GM19240 (cell line): ENCODE measurements at regions not wholly inside any gene's neighbourhood (a gene's known extent, or its start where the extent isn't known, plus 50 kb on each side); places are given as distances from the start of the nearest gene placed in this dataset.

Experiments
- DNase-seq: peaks from one replicate; pipeline ENCODE4 v3.0.0; 2011; ENCODE audit warnings: low spot score; ENCODE audit not compliant: insufficient read length

GRCh38 chr1:162966613-162967012, 102.5 kb upstream of the RGS4 start:
- DNase-seq, result no peak

GRCh38 chr1:162964901-162965300, 103.9 kb upstream of the CCDC190 start:
- no peak for DNase-seq

- no peak for DNase-seq
Measured at GRCh38 chr1:162956922-162957321, 95.9 kb upstream of the CCDC190 start.

GRCh38 chr1:162954824-162955223, 93.8 kb upstream of the CCDC190 start:
- no peak for DNase-seq

DNA sequence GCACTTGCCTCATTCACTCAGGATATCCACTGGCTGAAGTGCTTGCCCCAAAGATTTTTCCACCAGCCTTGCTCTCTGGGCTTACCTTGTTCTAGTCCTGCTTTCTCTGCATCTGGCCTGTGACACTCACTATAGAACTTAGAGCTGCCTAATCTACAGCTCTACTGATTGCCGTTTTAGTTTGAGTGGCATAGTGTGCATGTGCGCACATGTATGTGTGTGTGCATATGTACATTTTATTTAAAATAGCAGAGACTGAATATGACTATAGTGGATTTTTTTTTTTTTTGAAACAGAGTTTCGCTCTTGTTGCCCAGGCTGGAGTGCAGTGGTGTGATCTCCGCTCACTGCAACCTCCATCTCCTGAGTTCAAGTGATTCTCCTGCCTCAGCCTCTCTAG, 92.0 kb upstream of the CCDC190 start:
- DNase-seq, result no peak

DNA sequence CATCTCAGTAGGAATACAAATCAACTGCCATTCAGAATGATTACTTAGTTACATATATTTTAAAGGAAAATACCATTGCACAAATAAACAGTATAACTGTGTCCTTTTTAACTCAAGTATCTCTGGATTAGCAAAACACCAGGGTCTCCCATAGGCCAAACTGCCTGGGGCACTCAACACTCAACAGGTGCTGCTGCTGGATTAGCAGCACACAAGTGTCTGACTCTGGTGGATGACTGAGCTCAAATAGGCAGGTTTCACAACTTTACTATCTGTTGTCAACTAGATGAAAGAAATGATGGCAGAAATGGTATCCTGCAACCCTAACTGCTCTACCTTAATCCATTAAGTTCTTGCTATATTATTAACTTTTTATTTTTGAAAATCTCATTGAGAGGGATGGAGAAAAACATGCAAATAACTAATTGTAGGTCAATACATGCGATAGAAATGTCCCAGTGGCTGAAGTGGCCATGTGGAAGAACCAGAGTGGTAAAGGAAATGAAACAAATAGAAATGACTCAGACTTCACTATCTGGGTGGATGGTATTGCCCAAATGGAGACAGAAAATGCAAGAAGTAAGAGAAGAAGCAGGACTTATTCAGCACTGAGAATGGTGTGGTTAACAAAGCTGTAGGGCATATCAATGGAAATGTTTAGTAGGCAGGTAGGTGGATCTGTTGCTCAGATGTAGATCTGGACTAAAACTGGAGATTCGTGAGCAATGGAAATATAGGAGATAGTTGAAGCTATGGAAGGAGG, 90.8 kb upstream of the CCDC190 start:
- peak; percentile 5 for DNase-seq

GRCh38 chr1:162950187-162950586, 89.2 kb upstream of the CCDC190 start:
- no peak for DNase-seq

DNA sequence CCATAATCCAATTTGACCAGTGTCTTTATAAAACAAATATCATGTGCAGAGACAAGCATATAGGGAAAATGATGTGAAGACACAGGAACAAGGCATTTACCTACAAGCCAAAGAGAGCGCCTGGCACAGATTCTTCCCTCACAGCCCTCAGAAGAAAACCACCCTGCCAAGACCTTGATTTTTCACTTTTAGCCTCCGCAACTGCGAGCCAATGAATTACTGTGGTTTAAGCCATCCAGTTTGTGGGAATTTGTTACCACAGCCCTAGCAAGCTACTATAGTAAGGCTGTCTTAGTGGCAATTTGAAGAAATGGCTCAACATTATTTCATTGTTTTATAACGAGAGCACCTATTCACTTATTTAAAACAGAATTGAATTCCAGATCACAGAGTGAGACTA, 85.7 kb upstream of the CCDC190 start:
- DNase-seq, result no peak

DNA sequence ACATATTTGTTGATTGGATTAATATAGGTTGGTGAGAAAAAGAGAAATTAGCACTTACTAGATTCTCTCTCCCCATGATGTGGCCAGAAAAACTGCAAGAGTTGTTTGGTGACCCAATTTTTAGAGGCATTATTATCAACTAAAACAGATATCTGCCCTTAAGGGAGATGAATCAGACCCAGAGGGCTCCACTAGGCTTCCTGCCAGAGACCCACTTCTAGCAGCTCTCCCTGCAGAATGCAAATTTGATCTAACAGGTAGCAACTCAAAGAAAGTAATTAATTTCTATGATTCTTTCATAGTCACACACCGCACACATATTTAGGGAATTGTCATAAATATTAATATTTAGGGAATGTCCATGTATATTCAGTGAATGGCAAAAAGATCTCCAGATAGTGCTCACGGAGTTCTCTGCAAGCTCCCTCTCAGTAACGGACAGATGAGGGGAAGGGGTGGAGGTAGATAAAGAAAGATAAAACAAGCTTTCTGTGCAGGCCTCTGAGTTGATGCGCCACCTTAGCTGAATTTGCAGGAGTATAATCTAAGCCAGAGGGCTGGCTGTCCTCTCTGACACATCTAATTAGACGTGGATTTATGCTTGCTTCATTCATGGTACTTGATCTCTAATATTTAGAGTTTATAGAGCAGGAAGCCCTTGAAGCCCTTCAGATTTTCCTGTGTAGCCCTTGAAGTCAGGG, 84.1 kb upstream of the CCDC190 start:
- DNase-seq, result no peak

DNA sequence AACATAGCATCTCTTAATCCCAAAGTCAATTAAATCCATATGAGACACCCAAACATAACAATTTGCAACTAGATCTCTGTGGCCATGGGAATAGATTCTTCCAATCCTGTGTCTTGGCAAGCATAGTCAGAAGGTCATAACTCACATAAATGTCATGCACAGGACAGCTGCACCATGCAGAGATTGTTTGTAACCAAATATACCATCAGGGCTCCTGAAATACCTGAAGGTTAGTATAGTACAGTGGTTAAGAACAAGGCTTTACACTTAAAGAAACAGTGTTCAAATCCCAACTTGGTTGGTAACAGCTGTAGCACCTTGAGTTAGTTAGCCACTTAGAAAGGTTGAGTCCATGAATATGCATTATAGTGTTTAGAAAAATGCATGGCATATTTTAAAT, 82.6 kb upstream of the CCDC190 start:
- no peak for DNase-seq

GRCh38 chr1:162942916-162943559, 82.1 kb upstream of the CCDC190 start:
- DNase-seq, result no peak

DNA sequence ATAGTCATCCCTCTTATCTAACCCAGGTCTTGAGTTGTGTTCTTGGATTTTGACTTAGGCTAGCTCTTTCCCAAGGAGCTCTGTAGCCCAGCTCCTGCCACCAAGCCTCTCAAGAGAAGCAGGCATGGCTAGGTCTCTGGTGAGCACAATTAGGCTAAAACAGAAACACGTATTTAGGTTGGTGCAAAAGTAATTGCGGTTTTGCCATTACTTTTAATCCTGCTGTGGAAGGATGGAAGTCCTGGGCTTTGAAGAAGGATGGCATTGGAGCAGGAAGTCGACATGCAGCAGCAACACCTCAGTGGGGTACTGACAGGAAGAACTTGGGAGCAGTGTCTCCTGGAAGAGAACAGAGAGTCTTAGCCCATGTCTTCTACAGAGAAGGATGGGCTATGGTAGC, 80.0 kb upstream of the CCDC190 start:
- no peak for DNase-seq

- no peak for DNase-seq
Measured at GRCh38 chr1:162939035-162939434, 78.1 kb upstream of the CCDC190 start.

DNA sequence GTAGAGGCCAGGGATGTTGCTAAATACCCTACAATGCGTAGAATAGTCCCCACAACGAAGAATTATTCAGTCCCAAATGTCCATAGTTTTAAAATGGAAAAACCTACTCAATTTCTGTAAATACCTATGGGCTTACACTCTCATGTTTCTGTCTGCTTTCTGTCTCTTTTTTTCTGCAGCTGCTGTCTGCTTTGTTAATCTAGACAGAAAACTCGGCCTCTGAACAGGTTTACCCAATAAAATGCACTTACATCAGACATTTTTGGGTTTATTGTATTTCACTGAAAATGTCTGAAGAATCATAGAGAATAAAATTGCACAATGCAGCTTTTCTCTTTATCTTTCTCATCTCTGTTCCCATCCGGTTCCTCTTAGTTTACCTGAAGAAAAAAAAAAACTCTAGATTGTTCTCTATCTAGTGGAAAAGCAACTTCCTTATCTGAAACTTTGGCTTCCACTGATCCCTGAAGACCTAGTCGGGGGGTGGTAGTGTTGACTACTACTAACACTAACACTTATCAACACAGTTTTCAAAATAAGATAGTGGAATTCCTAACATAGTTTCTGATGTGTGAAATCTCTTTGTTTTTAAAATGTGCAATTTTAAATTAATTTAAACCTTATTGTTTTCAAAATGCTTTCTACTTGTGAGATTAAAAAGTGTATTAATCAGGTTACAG, 76.9 kb upstream of the CCDC190 start:
- no peak for DNase-seq

GRCh38 chr1:162930976-162931560, 70.1 kb upstream of the CCDC190 start:
- DNase-seq, result no peak

GRCh38 chr1:162930532-162930931, 69.6 kb upstream of the CCDC190 start:
- no peak for DNase-seq

- DNase-seq, result no peak
Measured at GRCh38 chr1:162929177-162929576, 68.2 kb upstream of the CCDC190 start.

GRCh38 chr1:162928141-162928540, 67.2 kb upstream of the CCDC190 start:
- DNase-seq, result no peak

DNA sequence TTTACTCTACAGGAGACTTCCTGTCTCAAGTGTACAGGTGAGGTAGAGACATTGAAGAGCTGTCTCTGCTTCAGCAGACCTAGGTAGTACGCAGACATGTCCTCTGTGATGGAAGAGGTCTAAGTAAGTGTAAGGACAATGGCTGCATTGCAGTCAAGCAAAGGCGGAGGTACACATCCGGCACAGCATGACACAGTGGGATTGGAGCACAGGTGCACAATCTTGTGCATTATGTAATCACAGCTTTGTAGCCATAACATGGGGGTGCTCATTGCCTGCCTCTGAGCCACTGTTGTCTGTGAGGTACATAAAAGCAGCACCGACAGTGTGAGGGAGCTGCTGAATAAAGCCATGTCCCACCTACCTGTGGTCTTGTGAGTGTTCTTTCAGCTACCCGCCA, 66.4 kb upstream of the CCDC190 start:
- DNase-seq, result no peak

DNA sequence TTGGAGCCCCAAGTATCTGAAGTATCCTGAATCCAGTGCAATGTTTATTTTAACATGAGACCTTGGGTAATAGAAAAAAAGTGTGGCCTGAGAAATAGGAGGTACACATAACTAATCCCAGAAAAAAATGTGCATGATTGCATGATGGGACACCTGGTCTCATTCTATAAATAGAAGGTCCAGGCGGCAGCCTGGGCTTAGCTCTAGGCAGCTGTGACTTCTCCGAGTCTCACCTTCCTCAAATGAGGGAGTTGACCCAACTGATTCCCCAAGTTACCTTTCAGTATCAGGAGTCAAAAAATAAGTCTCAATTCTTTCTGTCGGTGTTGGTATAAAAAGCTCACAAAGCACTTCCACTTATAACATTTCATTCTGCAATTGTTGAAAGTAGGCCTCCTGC, 65.9 kb upstream of the CCDC190 start:
- no peak for DNase-seq

DNA sequence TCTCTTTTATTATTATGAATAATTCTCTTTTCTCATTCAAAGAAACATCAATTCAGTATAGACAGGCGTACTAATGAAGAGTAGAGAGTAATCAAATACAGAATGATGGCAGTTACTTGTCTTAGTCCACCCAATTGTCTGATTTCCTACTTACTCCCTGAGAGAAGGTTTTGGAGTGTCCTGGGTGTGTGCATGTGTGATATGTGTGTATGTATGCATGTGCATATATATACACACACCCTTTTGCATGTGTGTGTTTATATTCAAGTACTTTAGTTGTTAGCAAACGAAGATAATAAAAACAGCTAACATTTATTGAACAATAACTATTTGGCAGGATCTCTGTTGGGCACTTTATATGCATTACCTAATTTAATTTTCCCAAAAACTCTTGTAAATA, 63.2 kb upstream of the CCDC190 start:
- DNase-seq, result no peak

GRCh38 chr1:162922201-162922600, 61.2 kb upstream of the CCDC190 start:
- no peak for DNase-seq
